ENCODE measurements at regions not wholly inside any gene's neighbourhood (a gene's known extent, or its start where the extent isn't known, plus 50 kb on each side); places are given as distances from the start of the nearest gene placed in this dataset.
A peak's percentile ranks its signal among the peaks of the same experiment; 100 is the strongest.

DNA sequence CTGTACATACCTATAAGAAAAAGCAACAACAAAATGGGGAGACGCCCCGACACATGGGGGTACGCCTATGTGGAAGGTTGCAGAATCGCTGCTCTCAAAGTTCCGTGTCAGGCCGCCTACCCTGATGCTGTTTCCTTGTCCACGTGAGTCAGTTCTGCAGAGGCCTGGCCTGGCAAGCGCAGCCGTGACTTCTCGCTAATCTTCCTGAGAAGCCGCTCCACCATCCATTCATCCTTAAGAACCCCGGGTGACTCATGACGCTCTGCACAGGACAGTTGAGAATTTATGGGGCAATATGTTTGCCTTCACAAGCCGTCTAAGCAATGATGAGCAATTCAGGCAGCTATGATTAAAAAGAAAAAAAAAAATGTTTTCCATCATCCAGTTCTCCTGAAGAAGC, 122.3 kb upstream of the TMPRSS2 start:
- TF ChIP-seq TAF1 (IDR thresholded peaks at IDR 0.05; ENCODE audit: borderline replicate concordance, low read depth, low read length) (no peak), RCOR1 (IDR thresholded peaks at IDR 0.05; ENCODE audit: low read length) (0 out of 2 replicates have a peak, but pooled peaks have one; percentile 9)

Measured in SK-N-SH (cell line).